GM21737 (cell line): ENCODE measurements at regions not wholly inside any gene's neighbourhood (a gene's known extent, or its start where the extent isn't known, plus 50 kb on each side); places are given as distances from the start of the nearest gene placed in this dataset.
"Not testable (repeated sequence)": the region's sequence is repeated elsewhere in the genome, so short reads cannot be mapped to it uniquely, and the experiment has no call there.

Experiments used
- ATAC-seq: cut with Tn5 transposase; IDR thresholded peaks from one replicate; pipeline ENCODE4 v1.9.1; 2021; ENCODE audit warnings: mild to moderate bottlenecking, moderate library complexity; ENCODE audit not compliant: unreplicated experiment

GRCh38 chr3:134106580-134106979 lies 76.9 kb upstream of the SLCO2A1 start:
- peak; percentile 74 for ATAC-seq

GRCh38 chr3:134105876-134106556 lies 76.3 kb upstream of the SLCO2A1 start:
- no peak for ATAC-seq

GRCh38 chr3:134104031-134104430 lies 74.3 kb upstream of the SLCO2A1 start:
- no peak for ATAC-seq

GRCh38 chr3:134103470-134103869 lies 73.7 kb upstream of the SLCO2A1 start:
- ATAC-seq = no peak

GRCh38 chr3:134102976-134103375 lies 73.3 kb upstream of the SLCO2A1 start:
- no peak for ATAC-seq

- not testable (repeated sequence) for ATAC-seq
These were observed 66.5 kb upstream of the SLCO2A1 start for GRCh38 chr3:134096214-134096613.

GRCh38 chr3:134095005-134095404 lies 65.3 kb upstream of the SLCO2A1 start:
- no peak for ATAC-seq

- ATAC-seq = no peak
These were observed 64.8 kb upstream of the SLCO2A1 start for GRCh38 chr3:134094491-134094890.

GRCh38 chr3:134093956-134094355 lies 64.2 kb upstream of the SLCO2A1 start:
- no peak for ATAC-seq

GRCh38 chr3:134092208-134092701 lies 62.5 kb upstream of the SLCO2A1 start:
- ATAC-seq = no peak

- no peak for ATAC-seq
These were observed 60.3 kb upstream of the SLCO2A1 start for GRCh38 chr3:134090031-134090430.

- no peak for ATAC-seq
These were observed 57.6 kb upstream of the SLCO2A1 start for GRCh38 chr3:134087060-134087974.

- no peak for ATAC-seq
These were observed 56.9 kb upstream of the SLCO2A1 start for GRCh38 chr3:134086616-134087015.

GRCh38 chr3:134085034-134085775 lies 55.5 kb upstream of the SLCO2A1 start:
- ATAC-seq = no peak

GRCh38 chr3:134084242-134084950 lies 54.7 kb upstream of the SLCO2A1 start:
- ATAC-seq = no peak

- ATAC-seq = no peak
These were observed 54.0 kb upstream of the SLCO2A1 start for GRCh38 chr3:134083626-134084241.

GRCh38 chr3:134083008-134083407 lies 53.3 kb upstream of the SLCO2A1 start:
- ATAC-seq = no peak

GRCh38 chr3:134082582-134082981 lies 52.9 kb upstream of the SLCO2A1 start:
- ATAC-seq = no peak

- no peak for ATAC-seq
These were observed 51.5 kb upstream of the SLCO2A1 start for GRCh38 chr3:134081211-134081610.

- ATAC-seq = no peak
These were observed 51.0 kb upstream of the SLCO2A1 start for GRCh38 chr3:134080761-134081160.
